Lung microvascular endothelial cell (primary cell): ENCODE measurements at regions not wholly inside any gene's neighbourhood (a gene's known extent, or its start where the extent isn't known, plus 50 kb on each side); places are given as distances from the start of the nearest gene placed in this dataset.

ENCODE experiments used
- DNase-seq, 2 donors: peaks; one replicate each; pipeline versions ENCODE4 v3.0.0 to v3.0.0-alpha.2; 2010; ENCODE audit warnings: low read depth in 2 of 2

DNA sequence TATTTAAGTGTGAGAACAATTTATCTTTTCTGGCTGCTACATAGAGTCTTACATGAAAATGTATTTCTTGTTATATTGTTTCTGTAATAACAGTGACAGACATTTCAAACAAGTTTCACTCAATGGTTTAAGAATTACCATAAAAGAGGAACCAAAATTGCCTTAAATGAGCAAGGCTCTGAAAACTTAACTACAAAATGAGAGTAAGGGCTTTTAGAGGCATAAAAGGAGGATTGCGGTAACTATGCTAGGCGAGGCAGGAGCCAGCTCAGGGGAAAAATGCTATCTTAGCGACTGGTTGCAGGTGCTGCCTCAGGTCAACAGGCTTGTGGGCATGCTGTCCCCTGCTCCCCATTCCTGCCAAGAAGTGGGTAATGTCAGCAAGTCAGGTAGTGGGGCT lies 81.7 kb upstream of the MSI2 start:
- DNase-seq = no peak

GRCh38 chr17:57178839-57179238 lies 77.5 kb upstream of the MSI2 start:
- DNase-seq = no peak

GRCh38 chr17:57182621-57183020 lies 73.7 kb upstream of the MSI2 start:
- DNase-seq = peak; percentile 36 to 61

DNA sequence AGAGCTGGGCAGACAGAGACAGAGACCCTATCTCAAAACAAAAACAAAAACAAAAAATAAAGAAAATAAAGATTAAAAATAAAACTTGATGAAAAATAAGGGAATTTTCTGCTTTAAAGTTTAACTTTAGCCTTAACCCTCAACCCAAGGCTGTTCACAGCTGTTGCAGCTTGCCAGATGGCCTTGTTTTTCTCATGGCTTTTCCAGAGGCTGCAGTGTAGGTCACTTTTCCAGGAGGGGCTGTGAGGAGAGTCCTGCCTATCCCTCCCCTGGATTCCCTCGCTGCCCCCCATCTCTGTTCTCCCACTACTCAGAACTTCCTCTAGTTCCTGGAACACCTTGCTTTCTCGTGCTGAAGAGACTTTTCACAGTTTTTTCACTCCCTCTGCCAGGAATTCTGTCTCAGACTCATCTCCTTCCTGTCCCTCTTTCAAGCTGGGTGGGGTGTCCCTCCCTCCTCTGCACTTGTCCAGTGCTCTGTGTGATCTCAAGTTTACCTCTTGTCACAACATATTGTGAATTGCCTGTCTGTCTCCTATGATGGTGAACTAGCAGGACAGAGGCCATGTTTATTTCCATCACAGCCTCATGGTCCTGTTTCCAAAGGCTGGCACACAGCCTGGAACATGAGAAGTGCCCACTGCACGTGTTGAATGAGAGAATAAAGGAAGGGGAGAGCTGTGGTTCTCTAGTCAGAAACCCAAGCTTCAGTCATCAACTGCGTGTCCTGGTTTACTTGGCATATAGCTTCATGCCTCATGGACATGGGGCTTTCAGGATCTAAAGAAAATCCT lies 69.9 kb upstream of the MSI2 start:
- DNase-seq = peak in 1 of 2 donors; percentile 89

- peak in 1 of 2 donors; percentile 92 for DNase-seq
Observed at GRCh38 chr17:57187391-57187790, 68.9 kb upstream of the MSI2 start.

DNA sequence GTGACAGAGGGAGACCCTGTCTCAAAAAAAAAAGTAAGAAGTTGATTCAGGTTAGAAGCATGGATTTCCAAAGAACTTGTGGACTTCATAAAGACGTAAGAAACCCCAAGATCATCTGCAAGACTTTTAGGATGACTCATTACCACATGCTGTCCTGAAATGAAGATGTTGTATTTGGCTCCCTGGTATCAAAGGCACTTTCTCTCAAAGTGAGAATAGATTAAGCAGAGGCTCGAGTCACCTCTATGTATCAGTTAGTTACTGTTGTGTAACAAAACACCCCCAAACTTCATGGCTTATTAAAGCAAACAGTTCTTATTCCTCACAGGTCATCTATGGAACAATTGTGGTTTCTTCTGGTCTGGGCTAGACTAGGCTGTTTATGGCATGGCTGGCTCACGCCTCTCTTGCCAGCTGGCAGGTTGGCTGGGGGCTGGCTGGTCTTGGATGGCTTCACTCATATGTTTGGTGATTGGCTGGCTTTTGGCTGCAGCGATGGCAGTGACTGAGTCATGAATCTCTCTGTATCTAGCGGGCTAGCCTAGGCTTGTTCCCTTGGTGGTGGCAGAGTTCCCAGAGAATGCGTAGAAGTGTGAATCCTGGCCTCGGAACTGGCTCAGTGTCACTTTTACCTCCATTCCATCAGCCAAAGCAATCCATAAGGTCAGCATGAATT lies 60.4 kb upstream of the MSI2 start:
- DNase-seq = no peak

DNA sequence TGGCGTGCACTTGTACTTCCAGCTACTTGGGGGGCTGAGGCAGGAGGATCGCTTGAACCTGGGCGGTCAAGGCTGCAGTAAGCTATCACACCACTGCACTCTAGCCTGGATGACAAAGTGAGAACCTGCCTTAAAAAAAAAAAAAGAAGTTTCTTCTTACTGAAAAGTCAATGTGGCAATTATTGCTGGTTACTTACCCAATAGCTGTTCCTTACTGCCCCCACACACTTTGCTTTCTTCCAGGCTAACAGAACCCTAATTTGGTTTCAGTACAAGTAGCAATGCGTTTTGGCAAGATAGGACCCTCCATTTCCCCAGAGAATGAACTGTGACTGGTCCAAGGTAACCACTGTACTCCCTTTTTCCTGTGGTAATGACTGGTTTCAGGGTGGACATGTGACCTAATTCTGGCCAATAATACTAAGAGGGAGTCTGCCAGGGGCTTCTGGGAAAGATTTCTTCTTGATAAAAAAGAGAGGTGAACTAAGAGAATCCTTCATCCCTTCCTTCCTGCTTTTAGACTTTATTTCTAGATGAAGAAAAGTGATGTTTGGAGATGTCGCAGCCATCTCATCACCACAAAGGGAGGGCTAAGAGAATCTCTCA lies 58.8 kb upstream of the MSI2 start:
- no peak for DNase-seq

DNA sequence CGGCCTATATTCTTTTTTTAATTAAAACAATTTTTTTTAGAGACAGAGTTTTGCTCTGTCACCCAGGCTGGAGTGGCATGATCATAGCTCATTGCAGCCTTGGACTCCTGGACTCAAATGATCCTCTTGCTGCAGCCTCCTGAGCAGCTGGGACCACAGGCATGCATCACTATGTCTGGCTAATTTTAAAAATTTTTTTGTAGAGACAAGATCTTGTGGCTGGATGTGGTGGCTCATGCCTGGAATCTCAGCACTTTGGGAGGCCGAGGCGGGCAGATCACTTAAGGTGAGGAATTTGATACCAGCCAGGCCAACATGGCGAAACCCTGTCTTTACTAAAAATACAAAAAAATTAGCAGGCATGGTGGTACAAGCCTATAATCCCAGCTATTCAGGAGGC lies 54.8 kb upstream of the MSI2 start:
- no peak for DNase-seq

- no peak for DNase-seq
Observed at GRCh38 chr17:57203040-57203439, 53.3 kb upstream of the MSI2 start.
